Upper lobe of left lung (tissue), 4 donors: ENCODE measurements at regions not wholly inside any gene's neighbourhood (a gene's known extent, or its start where the extent isn't known, plus 50 kb on each side); places are given as distances from the start of the nearest gene placed in this dataset.

Experiments used
- EP300 ChIP-seq, 4 donors: sonication (generic); formaldehyde crosslinking; IDR thresholded peaks; one replicate each; pipeline ENCODE4 v1.5.1; 2017; ENCODE audit warnings: antibody characterized with exemption in 4 of 4, control low read depth in 2 of 4
- POLR2A ChIP-seq, 4 donors: fragments of 450-650 bp; IDR thresholded peaks; one replicate each; pipeline ENCODE4 v1.5.1; 2016 to 2017; ENCODE audit warnings: antibody characterized with exemption in 4 of 4, mild to moderate bottlenecking in 2 of 4
- POLR2AphosphoS5 ChIP-seq, 2 donors: sonication (generic); formaldehyde crosslinking; IDR thresholded peaks; one replicate each; pipeline ENCODE4 v1.5.1; 2017; ENCODE audit warnings: antibody characterized with exemption in 2 of 2
- TF ChIP-seq, protein P1 (sequence below), 6 experiments: fragments of 450-650 bp in 4 of 6; fragments of 200-600 bp in 2 of 6; sonication (generic) in 2 of 6; IDR thresholded peaks; one replicate each; pipeline ENCODE4 v1.5.1; 2016 to 2019; ENCODE audit warnings: antibody characterized with exemption in 6 of 6

DNA sequence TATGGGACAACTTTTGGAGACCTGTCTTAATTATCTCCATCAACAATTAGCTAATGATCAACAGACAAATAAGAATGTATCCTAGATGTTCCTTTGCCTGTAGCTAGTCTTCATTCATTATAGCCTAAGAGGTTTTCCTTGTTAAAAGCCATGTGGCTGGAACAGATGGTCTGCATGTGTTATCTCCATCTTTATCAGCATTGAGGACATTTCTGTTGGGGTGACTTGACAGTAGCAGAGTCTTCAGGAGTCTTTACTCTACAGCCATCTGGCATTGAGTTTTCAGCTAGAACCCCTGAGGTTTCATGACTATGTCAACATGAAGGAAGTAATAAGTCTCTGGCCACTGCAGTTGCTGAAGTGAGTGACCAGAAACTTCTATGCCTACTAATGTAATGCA lies 106.6 kb upstream of the TLE4 start:
- TF ChIP-seq POLR2AphosphoS5 (IDR thresholded peaks at IDR 0.05) (no peak), POLR2A (IDR thresholded peaks at IDR 0.05) (no peak), EP300 (IDR thresholded peaks at IDR 0.05) (no peak)
- TF ChIP-seq, protein P1, sequence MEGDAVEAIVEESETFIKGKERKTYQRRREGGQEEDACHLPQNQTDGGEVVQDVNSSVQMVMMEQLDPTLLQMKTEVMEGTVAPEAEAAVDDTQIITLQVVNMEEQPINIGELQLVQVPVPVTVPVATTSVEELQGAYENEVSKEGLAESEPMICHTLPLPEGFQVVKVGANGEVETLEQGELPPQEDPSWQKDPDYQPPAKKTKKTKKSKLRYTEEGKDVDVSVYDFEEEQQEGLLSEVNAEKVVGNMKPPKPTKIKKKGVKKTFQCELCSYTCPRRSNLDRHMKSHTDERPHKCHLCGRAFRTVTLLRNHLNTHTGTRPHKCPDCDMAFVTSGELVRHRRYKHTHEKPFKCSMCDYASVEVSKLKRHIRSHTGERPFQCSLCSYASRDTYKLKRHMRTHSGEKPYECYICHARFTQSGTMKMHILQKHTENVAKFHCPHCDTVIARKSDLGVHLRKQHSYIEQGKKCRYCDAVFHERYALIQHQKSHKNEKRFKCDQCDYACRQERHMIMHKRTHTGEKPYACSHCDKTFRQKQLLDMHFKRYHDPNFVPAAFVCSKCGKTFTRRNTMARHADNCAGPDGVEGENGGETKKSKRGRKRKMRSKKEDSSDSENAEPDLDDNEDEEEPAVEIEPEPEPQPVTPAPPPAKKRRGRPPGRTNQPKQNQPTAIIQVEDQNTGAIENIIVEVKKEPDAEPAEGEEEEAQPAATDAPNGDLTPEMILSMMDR (IDR thresholded peaks at IDR 0.05) = no peak
